HG03442 (cell line): ENCODE measurements at regions not wholly inside any gene's neighbourhood (a gene's known extent, or its start where the extent isn't known, plus 50 kb on each side); places are given as distances from the start of the nearest gene placed in this dataset.

ENCODE experiments used
- ATAC-seq: cut with Tn5 transposase; IDR thresholded peaks from one replicate; pipeline ENCODE4 v1.9.1; 2021; ENCODE audit warnings: mild to moderate bottlenecking, moderate library complexity; ENCODE audit not compliant: unreplicated experiment

GRCh38 chr16:5533321-5533888 is 435.8 kb upstream of the EEF2KMT start:
- ATAC-seq = no peak

DNA sequence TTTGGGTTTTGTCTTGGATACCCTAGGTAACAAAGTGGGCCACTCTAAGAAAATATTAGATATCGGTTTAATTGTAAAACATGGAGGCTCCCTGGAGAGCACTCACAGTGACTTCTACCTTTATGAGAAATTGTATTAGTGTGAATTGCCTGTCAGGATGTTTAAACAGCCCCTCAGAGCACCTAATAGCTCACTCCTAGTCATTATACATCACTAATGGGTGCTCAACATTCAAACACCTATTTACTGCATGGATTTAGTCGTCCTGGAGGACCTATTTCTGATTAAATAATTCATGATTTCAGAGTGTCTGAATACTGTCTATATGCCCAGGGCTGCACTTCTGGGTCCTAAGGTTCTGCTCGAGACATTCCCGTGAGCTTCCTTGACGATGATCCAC is 430.2 kb upstream of the EEF2KMT start:
- no peak for ATAC-seq

DNA sequence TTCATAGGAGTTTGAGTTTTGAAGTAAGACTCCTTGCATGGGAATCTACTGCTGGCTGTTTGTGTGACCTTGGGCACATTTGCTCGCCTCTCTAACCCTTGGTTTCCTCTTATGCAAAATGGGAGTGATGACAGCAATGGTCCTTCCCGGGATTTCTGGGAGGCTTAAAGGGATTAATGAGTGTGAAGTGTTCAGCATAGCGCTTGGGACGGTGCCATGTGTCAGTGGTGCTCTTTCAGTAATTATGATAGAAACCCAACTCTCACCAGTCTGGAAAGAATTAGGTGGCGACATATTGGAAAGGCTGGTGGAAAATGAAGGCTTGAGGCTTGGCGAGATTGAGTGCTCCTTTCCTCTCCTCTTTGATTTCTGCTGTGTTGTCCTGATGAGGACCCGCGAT is 429.2 kb upstream of the EEF2KMT start:
- no peak for ATAC-seq

DNA sequence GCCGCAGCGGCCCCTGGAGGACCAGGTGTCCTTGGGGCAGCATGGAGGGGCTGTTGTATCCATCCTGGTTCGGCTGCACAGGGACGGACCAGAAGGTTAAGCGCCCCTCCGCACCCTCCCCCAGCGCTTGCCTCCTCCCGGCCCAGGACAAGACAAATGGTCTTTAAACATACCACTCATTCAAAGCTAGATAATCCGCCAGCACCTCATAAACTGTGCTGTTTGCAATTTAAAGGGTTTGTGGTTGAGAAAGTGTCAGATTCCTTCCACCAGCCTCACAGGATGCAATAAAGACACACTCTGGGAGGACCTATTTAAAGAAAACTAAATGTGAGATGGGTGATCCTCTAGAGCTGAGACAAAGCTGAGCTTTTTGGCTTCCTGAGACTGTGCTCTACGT is 426.2 kb upstream of the EEF2KMT start:
- ATAC-seq = no peak

- no peak for ATAC-seq
Observed at GRCh38 chr16:5516115-5516514, 418.5 kb upstream of the EEF2KMT start.

DNA sequence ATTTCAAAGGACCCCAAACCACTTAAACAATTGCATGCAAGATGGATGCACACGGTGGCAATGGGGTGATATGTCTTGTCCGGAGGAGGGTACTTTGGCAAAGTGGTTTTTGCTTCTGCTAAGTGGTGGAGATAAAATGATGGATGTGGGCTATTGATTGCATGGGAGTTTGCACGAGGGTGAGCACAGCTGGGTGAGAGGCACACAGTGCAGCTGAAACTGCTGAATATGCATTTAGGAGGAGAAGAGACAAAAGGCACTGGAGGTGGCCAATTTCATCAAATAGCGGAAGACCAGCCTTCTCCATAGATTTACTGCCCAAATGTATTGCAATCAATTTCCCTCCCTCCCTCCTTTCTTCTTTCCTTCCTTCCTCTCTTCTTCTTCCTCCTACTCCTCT is 414.4 kb upstream of the EEF2KMT start:
- ATAC-seq = no peak

DNA sequence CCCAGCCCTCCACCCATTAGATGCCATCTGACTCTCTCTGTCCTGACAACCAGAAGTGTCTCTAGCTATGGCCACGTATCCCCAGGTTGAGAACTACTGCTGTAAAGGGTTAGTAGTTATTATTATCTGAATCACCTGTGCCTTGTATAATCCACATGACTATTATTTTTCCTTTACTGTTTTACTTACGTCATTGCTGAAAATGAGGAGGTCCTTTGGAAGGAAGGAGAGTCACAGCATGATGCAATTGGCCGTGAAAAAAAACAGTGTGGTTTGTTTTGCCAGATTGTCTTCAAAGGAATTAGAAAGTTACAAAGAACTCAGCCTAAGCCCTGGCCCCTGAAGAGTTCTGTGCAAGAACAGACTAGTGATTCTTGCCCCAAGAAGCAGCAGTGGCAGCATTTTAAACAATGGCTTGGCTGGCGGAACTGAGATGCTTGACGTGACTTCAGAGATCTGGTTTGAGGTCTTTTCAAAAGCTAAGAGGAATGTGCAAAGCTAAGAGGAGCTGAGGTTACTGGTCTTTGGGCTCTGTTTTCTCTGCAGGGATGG is 413.3 kb upstream of the EEF2KMT start:
- ATAC-seq = no peak

- ATAC-seq = no peak
Observed at GRCh38 chr16:5509794-5510193, 412.2 kb upstream of the EEF2KMT start.

GRCh38 chr16:5509336-5509735 is 411.7 kb upstream of the EEF2KMT start:
- ATAC-seq = no peak

DNA sequence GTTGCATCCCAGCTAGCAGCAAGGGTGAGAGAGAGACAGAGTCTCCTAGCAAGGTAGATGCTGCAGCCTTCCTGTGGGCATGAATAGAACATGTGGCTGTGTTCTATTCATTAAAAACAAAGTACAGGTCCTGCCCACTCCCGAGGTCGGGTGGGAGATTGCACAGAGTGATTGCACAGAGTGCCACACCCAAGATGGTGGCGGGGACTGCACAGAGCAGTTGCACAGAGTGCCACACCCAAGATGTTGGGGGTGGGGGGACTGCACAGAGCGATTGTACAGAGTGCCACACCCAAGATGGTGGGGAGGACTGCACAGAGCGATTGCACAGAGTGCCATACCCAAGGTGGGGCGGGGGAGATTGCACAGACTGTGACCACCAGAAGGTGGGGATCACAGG is 410.8 kb upstream of the EEF2KMT start:
- ATAC-seq = no peak

DNA sequence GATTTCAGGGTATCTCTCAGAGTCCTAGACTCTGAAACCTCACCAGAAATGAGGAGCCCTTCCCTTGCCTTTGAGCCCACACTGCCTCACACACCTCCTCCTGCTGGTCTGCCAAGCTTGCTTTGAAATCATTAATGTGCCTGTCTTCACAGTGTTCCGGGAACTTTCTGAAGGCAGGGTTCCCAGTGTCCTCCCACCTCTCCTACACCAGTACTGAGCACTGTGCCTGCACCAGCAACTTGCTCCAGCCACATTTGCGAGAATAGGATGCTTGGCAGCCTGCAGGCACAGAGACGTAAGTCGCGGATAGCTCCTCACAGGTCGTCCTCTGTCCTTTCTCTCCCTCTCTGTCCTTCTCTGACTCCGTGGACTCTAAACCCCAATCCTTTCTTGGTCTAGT is 408.4 kb upstream of the EEF2KMT start:
- ATAC-seq = no peak

DNA sequence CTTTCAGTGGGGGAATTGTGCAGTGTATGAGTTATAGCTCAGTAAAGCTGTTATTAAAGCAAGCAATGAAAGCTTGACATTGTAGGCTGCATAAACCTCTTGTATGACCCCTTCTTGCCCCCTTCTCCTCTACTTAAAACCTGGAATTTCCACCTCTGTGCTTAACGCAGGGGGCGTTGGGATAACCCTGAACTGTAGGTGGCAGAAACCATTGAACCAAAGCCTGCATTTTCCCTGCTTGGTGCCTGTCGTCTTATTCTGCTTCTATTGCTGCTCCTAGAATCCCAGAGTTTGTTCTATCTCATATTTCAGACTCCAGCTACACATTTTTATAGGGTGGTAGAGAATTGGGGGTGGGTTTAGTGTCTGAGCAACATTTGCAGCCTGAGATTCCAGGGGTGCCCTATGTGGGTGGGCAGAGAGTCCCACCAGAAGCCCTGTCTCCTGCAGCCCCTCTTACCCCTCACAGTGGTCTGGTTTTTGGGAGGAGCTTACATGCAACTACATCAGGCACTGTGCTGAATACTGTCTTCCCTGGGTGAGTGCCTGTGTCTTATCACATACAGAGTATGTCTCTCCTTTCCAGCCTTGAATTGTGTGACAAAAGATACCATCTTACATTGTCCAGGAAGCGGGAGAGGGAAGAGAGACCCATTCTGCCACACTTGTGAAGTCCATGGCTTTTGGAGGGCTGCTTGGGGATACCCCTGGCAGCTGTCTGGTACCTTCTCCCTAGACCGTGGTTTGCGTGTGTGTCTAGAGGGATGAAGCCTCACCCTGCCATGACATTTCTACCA is 407.7 kb upstream of the EEF2KMT start:
- no peak for ATAC-seq

DNA sequence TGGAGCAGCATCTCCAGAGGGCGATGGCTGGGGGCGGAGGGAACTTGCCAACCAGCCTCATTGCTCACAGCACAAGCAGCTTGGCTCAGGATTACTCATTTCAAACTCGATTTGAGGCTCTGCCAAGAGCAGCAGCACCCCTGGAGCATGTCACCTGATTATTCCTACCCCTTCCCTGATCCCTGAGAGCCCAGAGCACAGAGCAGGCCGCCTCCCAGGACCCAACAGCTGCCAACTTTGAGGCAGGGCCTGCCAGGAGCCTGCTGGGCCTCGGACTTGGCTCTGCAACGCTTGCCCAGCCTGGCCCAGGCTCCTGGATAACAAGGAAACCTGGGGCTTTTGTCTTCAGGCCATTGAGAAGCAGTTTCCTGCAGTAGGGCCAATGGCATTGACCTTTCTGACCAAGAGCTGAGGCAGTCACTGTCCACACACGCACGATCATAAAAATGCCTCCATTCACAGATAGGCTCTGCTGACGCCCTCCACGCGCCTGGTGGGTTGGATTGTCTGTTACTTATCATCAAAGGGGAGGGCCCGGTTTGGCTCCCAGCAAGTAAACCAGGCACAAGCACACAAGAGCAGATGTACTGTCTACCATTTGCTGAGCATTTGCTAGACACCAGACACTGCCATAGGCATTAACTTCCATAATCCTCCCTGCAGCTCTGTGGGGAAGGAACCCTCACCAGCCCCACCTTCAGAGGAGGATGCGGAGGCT is 406.6 kb upstream of the EEF2KMT start:
- ATAC-seq = no peak

- no peak for ATAC-seq
Observed at GRCh38 chr16:5502944-5503343, 405.3 kb upstream of the EEF2KMT start.

GRCh38 chr16:5502467-5502869 is 404.9 kb upstream of the EEF2KMT start:
- ATAC-seq = no peak

- ATAC-seq = no peak
Observed at GRCh38 chr16:5500526-5500925, 402.9 kb upstream of the EEF2KMT start.

- ATAC-seq = no peak
Observed at GRCh38 chr16:5498562-5498961, 401.0 kb upstream of the EEF2KMT start.

- ATAC-seq = no peak
Observed at GRCh38 chr16:5496013-5496412, 398.4 kb upstream of the EEF2KMT start.

DNA sequence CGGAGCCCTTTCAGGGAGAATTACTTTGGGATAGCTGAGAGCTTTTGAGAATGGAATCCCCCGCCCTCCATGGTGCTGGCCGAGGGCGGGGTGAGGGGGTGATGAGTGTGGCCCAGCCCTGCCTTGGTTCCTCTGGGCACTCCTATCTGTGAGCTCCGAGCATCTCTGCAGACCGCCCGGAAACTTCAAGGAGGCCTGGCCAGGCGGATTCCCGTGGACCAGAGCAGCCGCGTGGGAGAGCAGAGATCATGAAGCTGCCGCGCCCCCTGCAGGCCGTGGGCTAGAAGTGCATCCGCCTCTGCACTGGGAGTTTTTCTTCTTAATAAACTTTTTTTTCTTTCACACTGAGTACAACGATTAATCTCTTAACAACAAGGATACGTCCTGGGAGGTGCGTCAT is 392.9 kb upstream of the EEF2KMT start:
- ATAC-seq = no peak

- ATAC-seq = no peak
Observed at GRCh38 chr16:5488581-5488980, 391.0 kb upstream of the EEF2KMT start.

DNA sequence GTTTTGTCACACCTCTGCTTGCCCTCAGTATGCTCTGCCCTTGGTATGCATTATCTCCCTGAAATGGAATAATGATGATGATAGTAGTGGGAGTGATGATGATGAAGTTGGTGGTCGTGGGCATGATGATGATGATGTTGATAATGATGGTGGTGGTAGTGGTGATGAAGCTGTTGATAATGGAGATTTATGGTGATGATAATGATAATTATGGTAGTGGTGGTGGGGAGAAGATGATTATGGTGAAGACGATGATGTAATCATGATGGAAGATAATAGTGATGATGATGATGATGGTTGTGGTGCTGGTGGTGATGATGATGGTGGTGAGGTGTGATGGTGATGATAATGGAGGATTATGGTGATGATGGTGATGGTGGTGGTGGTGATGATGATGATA is 390.1 kb upstream of the EEF2KMT start:
- no peak for ATAC-seq

DNA sequence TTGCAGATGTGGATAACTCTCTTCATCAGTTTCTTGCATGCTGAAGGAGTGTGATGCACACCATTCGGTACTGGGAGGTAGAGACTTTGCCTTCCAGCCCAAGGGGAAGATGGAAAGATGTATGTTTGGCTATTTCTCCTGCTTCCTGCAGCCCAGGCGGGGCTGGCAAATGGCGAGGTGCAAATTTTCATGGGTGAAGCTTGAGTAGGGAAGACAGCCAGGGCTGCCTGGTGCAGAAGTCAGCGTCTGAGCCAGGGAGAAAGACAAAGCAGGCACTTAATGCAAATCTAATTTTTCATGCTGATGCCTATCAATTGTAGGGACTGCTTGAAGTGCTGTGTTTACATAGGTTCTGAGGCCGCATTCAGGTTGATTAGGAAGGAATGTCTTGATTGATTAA is 384.7 kb upstream of the EEF2KMT start:
- no peak for ATAC-seq
